HG03442 (cell line): ENCODE measurements at regions not wholly inside any gene's neighbourhood (a gene's known extent, or its start where the extent isn't known, plus 50 kb on each side); places are given as distances from the start of the nearest gene placed in this dataset.
A peak's percentile ranks its signal among the peaks of the same experiment; 100 is the strongest.
"Not testable (repeated sequence)": the region's sequence is repeated elsewhere in the genome, so short reads cannot be mapped to it uniquely, and the experiment has no call there.

Experiments
- ATAC-seq: cut with Tn5 transposase; IDR thresholded peaks from one replicate; pipeline ENCODE4 v1.9.1; 2021; ENCODE audit warnings: mild to moderate bottlenecking, moderate library complexity; ENCODE audit not compliant: unreplicated experiment

GRCh38 chr4:112708772-112709171 lies 71.8 kb downstream of the LARP7 start:
- ATAC-seq: no peak

- no peak for ATAC-seq
Measured at GRCh38 chr4:112714922-112715901, 78.3 kb downstream of the LARP7 start.

GRCh38 chr4:112717856-112718255 lies 80.9 kb downstream of the LARP7 start:
- ATAC-seq: no peak

GRCh38 chr4:112721627-112722026 lies 84.7 kb downstream of the LARP7 start:
- no peak for ATAC-seq

GRCh38 chr4:112726041-112726440 lies 89.1 kb downstream of the LARP7 start:
- no peak for ATAC-seq

GRCh38 chr4:112727728-112728127 lies 90.8 kb downstream of the LARP7 start:
- not testable (repeated sequence) for ATAC-seq

- ATAC-seq: no peak
Measured at GRCh38 chr4:112731715-112732114, 94.8 kb downstream of the LARP7 start.

GRCh38 chr4:112732142-112732541 lies 95.2 kb downstream of the LARP7 start:
- no peak for ATAC-seq

- ATAC-seq: peak; percentile 75
Measured at GRCh38 chr4:112735474-112735951, 98.6 kb downstream of the LARP7 start.

GRCh38 chr4:112736718-112737135 lies 99.8 kb downstream of the LARP7 start:
- peak; percentile 44 for ATAC-seq

- no peak for ATAC-seq
Measured at GRCh38 chr4:112739442-112739841, 102.5 kb downstream of the LARP7 start.

- no peak for ATAC-seq
Measured at GRCh38 chr4:112747036-112747435, 110.1 kb downstream of the LARP7 start.

GRCh38 chr4:112748352-112748878 lies 111.5 kb downstream of the LARP7 start:
- ATAC-seq: no peak

GRCh38 chr4:112750749-112751148 lies 113.8 kb downstream of the LARP7 start:
- not testable (repeated sequence) for ATAC-seq

GRCh38 chr4:112751447-112751846 lies 114.5 kb downstream of the LARP7 start:
- ATAC-seq: no peak

GRCh38 chr4:112752061-112752460 lies 115.1 kb downstream of the LARP7 start:
- ATAC-seq: no peak

- no peak for ATAC-seq
Measured at GRCh38 chr4:112752510-112752909, 115.6 kb downstream of the LARP7 start.

GRCh38 chr4:112753333-112753732 lies 116.4 kb downstream of the LARP7 start:
- ATAC-seq: no peak

- ATAC-seq: no peak
Measured at GRCh38 chr4:112759313-112759712, 122.4 kb downstream of the LARP7 start.

- no peak for ATAC-seq
Measured at GRCh38 chr4:112765317-112765974, 128.5 kb downstream of the LARP7 start.

- no peak for ATAC-seq
Measured at GRCh38 chr4:112766422-112766821, 129.5 kb downstream of the LARP7 start.

- no peak for ATAC-seq
Measured at GRCh38 chr4:112767386-112767785, 130.4 kb downstream of the LARP7 start.
